Colonic mucosa (tissue), 4 donors: ENCODE measurements at regions not wholly inside any gene's neighbourhood (a gene's known extent, or its start where the extent isn't known, plus 50 kb on each side); places are given as distances from the start of the nearest gene placed in this dataset.

ENCODE experiments used
- DNase-seq: peaks from one replicate; pipeline ENCODE4 v3.0.0-alpha.2; 2020
- H3K27ac ChIP-seq: fragments of 200-600 bp; one replicate; pipeline ENCODE4 v1.8.0; 2021
- H3K27me3 ChIP-seq: fragments of 200-600 bp; one replicate; pipeline ENCODE4 v1.8.0; 2021
- H3K36me3 ChIP-seq: fragments of 200-600 bp; one replicate; pipeline ENCODE4 v1.8.0; 2021
- H3K4me1 ChIP-seq: fragments of 200-600 bp; one replicate; pipeline ENCODE4 v1.8.0; 2021; ENCODE audit warnings: mild to moderate bottlenecking
- H3K4me3 ChIP-seq: fragments of 200-600 bp; one replicate; pipeline ENCODE4 v1.8.0; 2021
- H3K9ac ChIP-seq, 2 donors: one replicate each; pipeline ENCODE4 v1.7.0; 2013; ENCODE audit warnings: control low read depth in 2 of 2, low read depth in 2 of 2, low read length in 2 of 2
- H3K9me3 ChIP-seq: fragments of 200-600 bp; one replicate; pipeline ENCODE4 v1.8.0; 2021
- CTCF ChIP-seq: fragments of 200-600 bp; IDR thresholded peaks from one replicate; pipeline ENCODE4 v1.8.0; 2022; ENCODE audit warnings: antibody characterized with exemption, mild to moderate bottlenecking
- intact Hi-C: fragments of 100-400 bp; cut with DNase I; formaldehyde crosslinking; loops from one replicate; pipeline ENCODE4 v1.14.1; 2022
- donor health status: healthy.
- donor health status: DM: no; HTN: no; CAD: no.
- donor health status: DM: no; HTN: no; CAD: no.

DNA sequence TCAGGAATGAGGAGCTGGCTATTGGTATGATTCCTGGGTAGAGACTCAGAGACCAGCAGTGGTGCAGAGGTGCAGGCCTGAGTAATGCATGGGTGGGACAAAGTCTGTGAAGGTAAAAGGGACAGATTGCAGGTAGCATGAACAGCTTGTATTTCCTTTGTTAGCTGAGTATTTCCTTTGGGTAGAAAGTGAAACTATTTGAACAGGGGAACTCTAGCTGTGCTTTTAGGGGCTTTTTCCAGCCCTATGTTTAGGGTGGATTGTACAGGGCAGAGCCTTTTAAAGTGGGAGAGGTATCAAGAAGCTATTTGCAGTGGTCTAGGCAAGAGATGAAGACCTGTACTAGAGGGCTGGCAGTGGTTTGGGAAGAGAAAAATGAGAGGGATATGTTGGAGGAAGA is 739.9 kb downstream of the REEP3 start:
- intact Hi-C loops: no loop called here
- Histone ChIP-seq H3K36me3 (no peaks in the 10 kb centered on the region), H3K27me3 (no peaks in the 10 kb centered on the region), H3K4me1 (no peaks in the 10 kb centered on the region), H3K27ac (no peak overlapping the region), H3K4me3 (no peak overlapping the region), H3K9me3 (no peaks in the 10 kb centered on the region), H3K9ac (no peak overlapping the region)
- no peak for TF ChIP-seq CTCF
- DNase-seq: no peak

- Histone ChIP-seq H3K36me3 (no peaks in the 10 kb centered on the region), H3K27me3 (no peaks in the 10 kb centered on the region), H3K27ac (no peak overlapping the region), H3K4me3 (no peak overlapping the region), H3K4me1 (no peaks in the 10 kb centered on the region), H3K9me3 (no peaks in the 10 kb centered on the region), H3K9ac (no peak overlapping the region)
- TF ChIP-seq CTCF: no peak
- DNase-seq: no peak
- intact Hi-C loops: no loop called here
Measured at GRCh38 chr10:64261676-64262075, 740.5 kb downstream of the REEP3 start.

- Histone ChIP-seq H3K4me3 (no peak overlapping the region), H3K9me3 (no peaks in the 10 kb centered on the region), H3K36me3 (no peaks in the 10 kb centered on the region), H3K9ac (no peak overlapping the region), H3K27me3 (no peaks in the 10 kb centered on the region), H3K4me1 (no peaks in the 10 kb centered on the region), H3K27ac (no peak overlapping the region)
- no peak for TF ChIP-seq CTCF
- DNase-seq: no peak
- intact Hi-C loops: no loop called here
Measured at GRCh38 chr10:64265961-64266360, 744.8 kb downstream of the REEP3 start.

GRCh38 chr10:64271508-64271907 is 750.3 kb downstream of the REEP3 start:
- Histone ChIP-seq H3K9ac (no peak overlapping the region), H3K9me3 (no peaks in the 10 kb centered on the region), H3K27me3 (no peaks in the 10 kb centered on the region), H3K36me3 (no peaks in the 10 kb centered on the region), H3K27ac (no peak overlapping the region), H3K4me1 (no peaks in the 10 kb centered on the region), H3K4me3 (no peak overlapping the region)
- intact Hi-C loops: no loop called here
- DNase-seq: no peak
- no peak for TF ChIP-seq CTCF

DNA sequence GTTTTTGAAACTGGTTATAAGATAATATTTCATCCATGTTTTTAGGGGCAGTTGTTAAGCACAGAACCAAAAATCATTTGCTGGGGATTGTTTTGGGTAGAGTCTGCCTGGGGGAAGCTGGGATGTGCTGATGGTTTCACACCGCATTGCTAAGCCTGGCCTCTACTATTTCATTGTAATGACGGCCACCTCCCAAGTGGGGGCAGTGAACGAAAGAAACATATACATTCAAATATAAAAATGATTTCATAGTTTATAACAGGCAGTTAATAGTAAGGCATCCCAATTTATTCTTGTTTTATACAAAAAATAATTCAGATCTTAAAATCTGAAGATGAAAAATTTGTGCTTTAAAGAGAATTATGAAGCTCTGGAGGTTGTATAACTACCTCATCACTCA is 750.8 kb downstream of the REEP3 start:
- TF ChIP-seq CTCF: no peak
- H3K9ac ChIP-seq: no peak overlapping the region
- intact Hi-C loops: no loop called here
- no peaks in the 10 kb centered on the region for H3K4me1 ChIP-seq
- DNase-seq: no peak
- H3K9me3 ChIP-seq: no peaks in the 10 kb centered on the region
- H3K4me3 ChIP-seq: no peak overlapping the region
- H3K27ac ChIP-seq: no peak overlapping the region
- no peaks in the 10 kb centered on the region for H3K27me3 ChIP-seq
- no peaks in the 10 kb centered on the region for H3K36me3 ChIP-seq

DNA sequence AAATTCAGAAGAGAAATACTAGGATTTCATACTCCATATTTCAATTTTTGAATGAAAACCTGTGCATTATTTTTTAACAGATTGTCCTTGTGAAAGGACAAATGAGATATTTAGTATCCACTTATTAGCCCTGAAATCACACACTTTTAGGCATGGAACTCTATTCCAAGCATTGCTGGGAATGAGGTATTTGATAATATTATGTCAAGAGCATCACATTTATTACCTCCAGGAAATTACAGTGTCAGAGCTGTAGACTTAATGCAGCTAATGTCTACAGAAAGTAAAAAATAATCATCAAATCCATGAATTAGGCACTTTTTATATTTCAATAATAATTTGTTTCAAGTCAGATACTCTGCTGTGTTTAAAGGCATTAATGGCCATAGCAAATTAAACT is 753.8 kb downstream of the REEP3 start:
- Histone ChIP-seq H3K4me1 (no peaks in the 10 kb centered on the region), H3K27me3 (no peaks in the 10 kb centered on the region), H3K27ac (no peak overlapping the region), H3K9me3 (no peaks in the 10 kb centered on the region), H3K4me3 (no peak overlapping the region), H3K36me3 (no peaks in the 10 kb centered on the region), H3K9ac (no peak overlapping the region)
- TF ChIP-seq CTCF: no peak
- intact Hi-C loops: no loop called here
- DNase-seq: no peak
